GM12875 (cell line): ENCODE measurements at regions not wholly inside any gene's neighbourhood (a gene's known extent, or its start where the extent isn't known, plus 50 kb on each side); places are given as distances from the start of the nearest gene placed in this dataset.

Experiments used
- H3K4me3 ChIP-seq: one replicate; pipeline ENCODE4 v1.5.1; 2011; ENCODE audit warnings: low read depth, low read length, control low read depth
- CTCF ChIP-seq: IDR thresholded peaks from 2 replicates; pipeline ENCODE4 v1.5.1; 2011; ENCODE audit warnings: low read depth, mild to moderate bottlenecking, control low read depth, inconsistent platforms, low read length, moderate library complexity, borderline replicate concordance; ENCODE audit not compliant: insufficient read depth

- H3K4me3 ChIP-seq, result no peak overlapping the region
- no peak for TF ChIP-seq CTCF
Measured at GRCh38 chr2:173584676-173585458, 230.2 kb downstream of the CDCA7 start.

- H3K4me3 ChIP-seq, result no peak overlapping the region
- TF ChIP-seq CTCF, result no peak
Measured at GRCh38 chr2:173588931-173589369, 234.3 kb downstream of the CDCA7 start.

DNA sequence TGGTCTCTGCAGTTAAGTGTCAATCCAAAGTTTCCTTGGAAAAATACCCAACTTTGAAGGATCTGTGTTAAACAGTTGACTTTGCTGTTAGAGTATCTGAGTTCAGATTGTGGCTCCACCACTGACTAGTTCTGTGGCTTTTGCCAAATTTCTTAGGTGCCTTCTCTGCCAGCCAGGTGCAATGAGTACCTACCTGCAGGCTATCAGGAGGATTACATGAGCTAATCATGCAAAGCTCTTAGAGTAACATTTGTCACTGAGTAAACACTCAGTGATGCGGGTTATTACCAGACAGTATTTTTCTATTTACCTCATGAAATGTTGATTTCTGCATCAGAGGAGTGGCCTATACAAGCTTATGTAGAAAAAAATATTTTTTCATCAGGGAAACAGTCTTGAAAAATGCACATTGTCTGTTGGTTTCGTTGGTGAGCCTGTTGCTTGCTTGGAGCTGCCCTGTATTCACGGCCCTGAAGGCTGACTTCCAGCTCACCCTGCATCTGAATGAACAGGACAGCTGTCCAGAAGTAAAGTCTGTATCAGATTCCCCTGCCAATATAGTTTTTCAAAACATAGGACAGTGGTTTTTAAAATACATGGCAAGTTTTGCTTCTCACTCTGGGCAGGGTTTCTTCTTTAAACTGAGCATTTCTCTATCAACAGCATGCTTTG is 235.1 kb downstream of the CDCA7 start:
- H3K4me3 ChIP-seq, result no peak overlapping the region
- no peak for TF ChIP-seq CTCF

DNA sequence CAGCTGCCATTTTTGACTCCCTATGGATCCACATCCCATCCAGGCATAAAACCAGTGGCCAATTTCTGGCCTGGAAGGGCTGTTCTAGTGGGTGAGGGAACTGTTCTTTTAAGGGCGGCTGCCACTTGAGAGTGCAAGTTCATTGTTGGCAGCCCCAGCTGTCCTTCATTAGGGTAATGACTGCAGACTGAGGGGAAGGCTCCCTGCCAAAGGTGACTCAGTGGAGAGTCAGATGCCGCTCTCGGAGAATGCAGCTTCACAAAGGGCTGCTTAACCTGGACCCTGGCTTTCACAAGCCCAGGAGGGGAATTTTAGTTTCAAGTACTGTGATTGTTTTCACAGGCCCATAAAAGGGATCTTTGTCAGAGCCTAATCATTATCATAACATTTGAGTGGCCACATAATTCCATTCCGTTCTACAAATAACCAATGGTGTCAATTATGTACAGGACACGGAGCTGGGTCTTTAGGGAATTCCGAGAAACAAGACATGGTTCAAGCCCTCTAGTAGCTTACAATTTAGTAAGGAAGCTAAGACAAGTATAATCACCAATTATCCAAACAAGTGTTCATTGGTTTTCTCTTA is 235.7 kb downstream of the CDCA7 start:
- H3K4me3 ChIP-seq, result no peak overlapping the region
- no peak for TF ChIP-seq CTCF

DNA sequence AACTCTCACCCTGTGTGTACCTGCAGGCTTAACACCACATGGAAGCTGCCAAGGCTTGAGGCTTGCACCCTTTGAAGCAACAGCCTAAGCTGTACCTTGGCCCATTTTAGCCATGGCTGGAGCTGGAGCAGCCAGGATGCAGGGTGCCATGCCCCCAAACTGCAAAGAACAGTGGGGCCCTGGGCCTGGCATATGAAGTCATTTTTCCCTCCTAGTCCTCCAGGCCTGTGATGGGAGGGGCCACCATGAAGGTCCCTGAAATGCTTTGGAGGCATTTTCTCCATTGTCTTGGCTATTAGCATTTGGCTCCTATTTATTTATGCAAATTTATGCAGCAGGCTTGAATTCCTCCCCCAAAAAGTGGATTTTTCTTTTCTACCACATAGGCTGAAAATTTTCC is 238.4 kb downstream of the CDCA7 start:
- no peak for TF ChIP-seq CTCF
- no peak overlapping the region for H3K4me3 ChIP-seq

GRCh38 chr2:173596244-173596643 is 241.6 kb downstream of the CDCA7 start:
- H3K4me3 ChIP-seq, result no peak overlapping the region
- TF ChIP-seq CTCF, result no peak
